ENCODE measurements at regions not wholly inside any gene's neighbourhood (a gene's known extent, or its start where the extent isn't known, plus 50 kb on each side); places are given as distances from the start of the nearest gene placed in this dataset.

DNA sequence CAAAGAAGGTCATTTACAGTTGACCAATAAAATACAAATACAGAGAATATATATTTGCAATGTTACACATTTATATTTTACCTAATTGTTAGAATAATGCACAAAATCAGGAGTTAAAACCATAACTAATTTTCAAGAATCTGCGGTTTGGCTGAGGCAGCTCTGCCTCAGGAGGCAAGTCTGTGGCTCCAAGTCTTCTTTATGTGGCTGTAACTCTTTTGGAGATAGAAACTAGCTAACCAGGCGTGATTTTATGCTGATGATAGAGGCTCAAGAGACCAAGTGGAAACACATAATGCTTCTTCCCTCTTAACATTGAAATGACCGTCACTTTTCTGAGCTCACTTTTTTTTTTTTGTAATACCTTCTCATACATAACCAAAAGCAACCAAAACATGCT is 744.7 kb upstream of the CXADR start:
- no peaks in the 10 kb centered on the region for H3K27me3 ChIP-seq (replicated peaks in 1 of 7)
- H3K9me3 ChIP-seq = peaks cover 0 to 13% (median 0%) of the 10 kb centered on the region in 8 donors
- DNase-seq = no peak
- H3K27ac ChIP-seq = no peak overlapping the region
- no peaks in the 10 kb centered on the region for H3K36me3 ChIP-seq
- no peak overlapping the region for H3K4me3 ChIP-seq
- H3K4me1 ChIP-seq = no peaks in the 10 kb centered on the region
- 74 to 89% (median 85%) methylated on average over 3 of the region's 3 CpGs for WGBS, 5 donors
- intact Hi-C loops (cut with DNase I; ENCODE audit: low total_unique reads) = no loop called here
- TF ChIP-seq POLR2AphosphoS5 (IDR thresholded peaks at IDR 0.05) = no peak
- no peak for TF ChIP-seq POLR2A (IDR thresholded peaks at IDR 0.05)
- TF ChIP-seq, protein P1, sequence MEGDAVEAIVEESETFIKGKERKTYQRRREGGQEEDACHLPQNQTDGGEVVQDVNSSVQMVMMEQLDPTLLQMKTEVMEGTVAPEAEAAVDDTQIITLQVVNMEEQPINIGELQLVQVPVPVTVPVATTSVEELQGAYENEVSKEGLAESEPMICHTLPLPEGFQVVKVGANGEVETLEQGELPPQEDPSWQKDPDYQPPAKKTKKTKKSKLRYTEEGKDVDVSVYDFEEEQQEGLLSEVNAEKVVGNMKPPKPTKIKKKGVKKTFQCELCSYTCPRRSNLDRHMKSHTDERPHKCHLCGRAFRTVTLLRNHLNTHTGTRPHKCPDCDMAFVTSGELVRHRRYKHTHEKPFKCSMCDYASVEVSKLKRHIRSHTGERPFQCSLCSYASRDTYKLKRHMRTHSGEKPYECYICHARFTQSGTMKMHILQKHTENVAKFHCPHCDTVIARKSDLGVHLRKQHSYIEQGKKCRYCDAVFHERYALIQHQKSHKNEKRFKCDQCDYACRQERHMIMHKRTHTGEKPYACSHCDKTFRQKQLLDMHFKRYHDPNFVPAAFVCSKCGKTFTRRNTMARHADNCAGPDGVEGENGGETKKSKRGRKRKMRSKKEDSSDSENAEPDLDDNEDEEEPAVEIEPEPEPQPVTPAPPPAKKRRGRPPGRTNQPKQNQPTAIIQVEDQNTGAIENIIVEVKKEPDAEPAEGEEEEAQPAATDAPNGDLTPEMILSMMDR (IDR thresholded peaks at IDR 0.05 in 8 of 11, conservative IDR thresholded peaks at IDR 0.05 in 3 of 11) = no peak

DNA sequence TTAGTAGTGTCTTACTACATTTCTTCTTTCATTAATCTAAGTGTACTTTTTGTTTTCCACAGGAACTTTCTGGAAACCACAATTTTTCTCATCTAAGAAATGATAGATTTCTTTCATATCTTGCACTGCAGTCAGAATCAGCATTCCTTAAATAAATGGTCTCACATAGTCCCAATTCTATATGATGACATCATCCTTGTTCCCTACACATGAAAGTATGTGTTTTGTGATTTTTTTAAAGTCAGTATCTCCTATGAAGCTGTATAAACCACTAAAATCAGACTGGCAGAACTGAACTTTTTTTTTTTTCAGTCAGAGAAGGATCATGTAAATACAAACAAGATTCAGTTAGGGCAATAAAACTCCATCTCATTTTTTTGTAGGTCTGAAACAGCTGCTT is 742.6 kb upstream of the CXADR start:
- Histone ChIP-seq H3K9me3 (peaks cover 0 to 7% (median 0%) of the 10 kb centered on the region in 8 donors), H3K4me3 (no peak overlapping the region), H3K36me3 (no peaks in the 10 kb centered on the region), H3K27me3 (replicated peaks in 1 of 7) (no peaks in the 10 kb centered on the region), H3K4me1 (no peaks in the 10 kb centered on the region), H3K27ac (no peak overlapping the region)
- TF ChIP-seq, protein P1 (IDR thresholded peaks at IDR 0.05 in 8 of 11, conservative IDR thresholded peaks at IDR 0.05 in 3 of 11) = no peak
- TF ChIP-seq POLR2AphosphoS5 (IDR thresholded peaks at IDR 0.05) (no peak), POLR2A (IDR thresholded peaks at IDR 0.05) (no peak)
- intact Hi-C loops (cut with DNase I; ENCODE audit: low total_unique reads) = no loop called here
- DNase-seq = no peak

DNA sequence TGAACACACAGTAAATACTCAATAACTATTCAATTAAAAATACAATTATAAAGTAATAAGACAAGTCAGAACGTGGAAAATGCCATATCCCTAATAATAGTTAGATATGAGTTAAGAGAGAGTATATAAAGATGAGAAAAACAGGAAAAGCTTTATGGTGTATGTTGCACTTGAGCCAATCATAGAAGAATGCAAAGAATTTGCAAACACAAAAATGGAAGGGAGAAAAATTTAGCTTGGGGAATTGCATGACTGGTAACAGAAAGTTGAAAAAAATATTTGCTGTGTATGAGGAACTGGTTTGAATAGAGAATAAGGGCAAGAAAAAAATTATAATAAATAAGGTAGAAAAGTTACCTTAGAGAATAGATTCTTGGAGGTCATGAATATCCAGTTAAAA is 739.6 kb upstream of the CXADR start:
- no peaks in the 10 kb centered on the region for H3K4me1 ChIP-seq
- WGBS, 5 donors = 41 to 72% (median 48%) methylated on average over 1 of the region's 1 CpG
- no peaks in the 10 kb centered on the region for H3K9me3 ChIP-seq
- H3K27me3 ChIP-seq (replicated peaks in 1 of 7) = no peaks in the 10 kb centered on the region
- H3K36me3 ChIP-seq = no peaks in the 10 kb centered on the region
- H3K4me3 ChIP-seq = no peak overlapping the region
- TF ChIP-seq POLR2AphosphoS5 (IDR thresholded peaks at IDR 0.05) = no peak
- TF ChIP-seq, protein P1 (IDR thresholded peaks at IDR 0.05 in 8 of 11, conservative IDR thresholded peaks at IDR 0.05 in 3 of 11) = no peak
- no peak for TF ChIP-seq POLR2A (IDR thresholded peaks at IDR 0.05)
- intact Hi-C loops (cut with DNase I; ENCODE audit: low total_unique reads) = no loop called here
- no peak for DNase-seq
- H3K27ac ChIP-seq = no peak overlapping the region

DNA sequence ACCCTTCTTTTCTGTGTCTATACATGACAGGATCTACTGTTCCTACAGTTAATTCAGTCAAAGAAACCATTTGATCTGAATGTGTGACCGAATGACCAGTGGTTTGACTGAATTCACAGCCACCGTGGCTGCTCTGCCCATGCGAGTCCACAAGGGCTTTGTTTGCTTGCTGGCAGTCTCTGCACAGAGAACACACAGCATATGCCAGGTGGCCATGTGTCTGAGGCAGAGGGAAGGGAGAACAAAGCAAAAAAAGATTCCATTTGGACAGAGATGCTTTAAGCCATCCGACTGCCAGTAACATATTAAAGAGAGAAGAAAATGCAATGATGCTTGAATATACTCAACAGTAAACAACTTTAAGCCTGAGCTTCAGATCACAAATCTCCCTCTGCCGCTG is 737.8 kb upstream of the CXADR start:
- no peak for DNase-seq
- H3K4me3 ChIP-seq = no peak overlapping the region
- H3K27me3 ChIP-seq (replicated peaks in 1 of 7) = no peaks in the 10 kb centered on the region
- TF ChIP-seq, protein P1 (IDR thresholded peaks at IDR 0.05 in 8 of 11, conservative IDR thresholded peaks at IDR 0.05 in 3 of 11) = no peak
- intact Hi-C loops (cut with DNase I; ENCODE audit: low total_unique reads) = no loop called here
- H3K36me3 ChIP-seq = no peaks in the 10 kb centered on the region
- peaks cover 0 to 9% (median 0%) of the 10 kb centered on the region in 8 donors for H3K9me3 ChIP-seq
- no peaks in the 10 kb centered on the region for H3K4me1 ChIP-seq
- WGBS, 5 donors = 73 to 91% (median 79%) methylated on average over 5 of the region's 5 CpGs
- no peak overlapping the region for H3K27ac ChIP-seq

All from spleen (tissue), 11 donors.